ENCODE measurements at regions not wholly inside any gene's neighbourhood (a gene's known extent, or its start where the extent isn't known, plus 50 kb on each side); places are given as distances from the start of the nearest gene placed in this dataset.

GRCh38 chr10:69739634-69740033 lies 62.1 kb upstream of the COL13A1 start:
- H3K27me3 ChIP-seq (ENCODE audit: control insufficient read depth, insufficient read depth, low read length), result 0 out of 2 replicates have a peak, but pooled peaks cover under 1% of the 10 kb centered on the region
- no peak overlapping the region for H3K4me3 ChIP-seq (ENCODE audit: low read depth in 2 of 2, low read length in 2 of 2)
- in situ Hi-C loops (cut with HindIII; ENCODE audit: low pct_unique_long_range_greater_than_20kb, low sequenced_read_pairs), result no loop called here
- DNase-seq (ENCODE audit: low read depth, low spot score), result no peak
- intact Hi-C loops (cut with micrococcal nuclease; ENCODE audit: unreplicated experiment), result no loop called here
- TF ChIP-seq SIN3A (IDR thresholded peaks at IDR 0.05; ENCODE audit: borderline replicate concordance, insufficient read depth, low read depth, low read length) (no peak), REST (IDR thresholded peaks at IDR 0.05; ENCODE audit: insufficient read depth in 1 of 2, low read depth in 2 of 2, low read length in 1 of 2) (no peak), TCF7L2 (IDR thresholded peaks at IDR 0.05; ENCODE audit: low read depth, low read length) (no peak), CTCF (IDR thresholded peaks at IDR 0.05) (no peak), POLR2AphosphoS5 (IDR thresholded peaks at IDR 0.05; ENCODE audit: low read depth, low read length) (no peak)
- no peak for ATAC-seq
- H3K36me3 ChIP-seq (ENCODE audit: control insufficient read depth, insufficient read depth, low read length), result no peaks in the 10 kb centered on the region
- H3K9me3 ChIP-seq (ENCODE audit: control insufficient read depth, insufficient read depth, low read depth, low read length), result no peaks in the 10 kb centered on the region
- no TSS peak for BruUV-seq (replicated peaks)
- H3K4me1 ChIP-seq (ENCODE audit: control insufficient read depth, insufficient read depth, low read length), result no peaks in the 10 kb centered on the region
- no peak overlapping the region for H3K27ac ChIP-seq (ENCODE audit: low read length)
- POLR2A ChIA-PET, result no interaction called here
- CTCF ChIA-PET, result no interaction called here

GRCh38 chr10:69740126-69740525 lies 61.6 kb upstream of the COL13A1 start:
- no peak for TF ChIP-seq TCF7L2 (IDR thresholded peaks at IDR 0.05; ENCODE audit: low read depth, low read length)
- TF ChIP-seq CTCF (IDR thresholded peaks at IDR 0.05), result no peak
- no peak for TF ChIP-seq SIN3A (IDR thresholded peaks at IDR 0.05; ENCODE audit: borderline replicate concordance, insufficient read depth, low read depth, low read length)
- no peak for TF ChIP-seq POLR2AphosphoS5 (IDR thresholded peaks at IDR 0.05; ENCODE audit: low read depth, low read length)
- TF ChIP-seq REST (IDR thresholded peaks at IDR 0.05; ENCODE audit: insufficient read depth in 1 of 2, low read depth in 2 of 2, low read length in 1 of 2), result no peak
- POLR2A ChIA-PET, result no interaction called here
- CTCF ChIA-PET, result no interaction called here
- no peak overlapping the region for H3K4me3 ChIP-seq (ENCODE audit: low read depth in 2 of 2, low read length in 2 of 2)
- ATAC-seq (no peak), DNase-seq (ENCODE audit: low read depth, low spot score) (no peak)
- BruUV-seq (replicated peaks), result no TSS peak
- H3K27me3 ChIP-seq (ENCODE audit: control insufficient read depth, insufficient read depth, low read length), result 0 out of 2 replicates have a peak, but pooled peaks cover 3% of the 10 kb centered on the region
- no peaks in the 10 kb centered on the region for H3K9me3 ChIP-seq (ENCODE audit: control insufficient read depth, insufficient read depth, low read depth, low read length)
- H3K4me1 ChIP-seq (ENCODE audit: control insufficient read depth, insufficient read depth, low read length), result no peaks in the 10 kb centered on the region
- intact Hi-C loops (cut with micrococcal nuclease; ENCODE audit: unreplicated experiment), result no loop called here
- no peaks in the 10 kb centered on the region for H3K36me3 ChIP-seq (ENCODE audit: control insufficient read depth, insufficient read depth, low read length)
- no peak overlapping the region for H3K27ac ChIP-seq (ENCODE audit: low read length)
- in situ Hi-C loops (cut with HindIII; ENCODE audit: low pct_unique_long_range_greater_than_20kb, low sequenced_read_pairs), result no loop called here

All from Panc1 (cell line).